Stomach (tissue), 8 donors: ENCODE measurements at regions not wholly inside any gene's neighbourhood (a gene's known extent, or its start where the extent isn't known, plus 50 kb on each side); places are given as distances from the start of the nearest gene placed in this dataset.
"Not testable (repeated sequence)": the region's sequence is repeated elsewhere in the genome, so short reads cannot be mapped to it uniquely, and the experiment has no call there.

Experiments
- DNase-seq, 2 donors: peaks; one replicate each; pipeline versions ENCODE4 v3.0.0 to v3.0.0-alpha.2; 2013 to 2019
- H3K27ac ChIP-seq, 5 donors: fragments of 200-600 bp in 4 of 5; sonication (generic) in 4 of 5; one replicate each; pipeline ENCODE4 v1.5.1; 2013 to 2019; ENCODE audit warnings: mild to moderate bottlenecking in 1 of 5, moderate library complexity in 1 of 5
- H3K27me3 ChIP-seq, 3 donors: fragments of 200-600 bp; sonication (generic); one replicate each; pipeline ENCODE4 v1.5.1; 2017 to 2019; ENCODE audit warnings: mixed run types in 1 of 3
- H3K36me3 ChIP-seq, 4 donors: fragments of 200-600 bp; sonication (generic); 1 replicate in 3 of 4; 2 replicates in 1 of 4; pipeline ENCODE4 v1.5.1; 2016 to 2019
- H3K4me1 ChIP-seq, 4 donors: fragments of 200-600 bp; sonication (generic); one replicate each; pipeline ENCODE4 v1.5.1; 2016 to 2019
- H3K4me3 ChIP-seq, 4 donors: fragments of 200-600 bp; sonication (generic) in 3 of 4; one replicate each; pipeline ENCODE4 v1.5.1; 2016 to 2019; ENCODE audit warnings: mild to moderate bottlenecking in 1 of 4
- H3K9me3 ChIP-seq, 4 donors: fragments of 200-600 bp; sonication (generic); one replicate each; pipeline ENCODE4 v1.5.1; 2016 to 2019
- CTCF ChIP-seq, 7 experiments: fragments of 450-650 bp in 4 of 7; fragments of 200-600 bp in 3 of 7; sonication (generic) in 3 of 7; IDR thresholded peaks; one replicate each; pipeline ENCODE4 v1.5.1; 2016 to 2019; ENCODE audit warnings: antibody characterized with exemption in 7 of 7, control low read depth in 2 of 7, mild to moderate bottlenecking in 1 of 7
- EP300 ChIP-seq: sonication (generic); formaldehyde crosslinking; IDR thresholded peaks from one replicate; pipeline ENCODE4 v1.6.1; 2017; ENCODE audit warnings: antibody characterized with exemption
- POLR2A ChIP-seq, 4 donors: fragments of 450-650 bp; IDR thresholded peaks; one replicate each; pipeline ENCODE4 v1.6.1; 2016; ENCODE audit warnings: antibody characterized with exemption in 4 of 4, control low read depth in 2 of 4, mild to moderate bottlenecking in 1 of 4, moderate library complexity in 1 of 4
- POLR2AphosphoS5 ChIP-seq, 3 donors: sonication (generic); formaldehyde crosslinking; IDR thresholded peaks; one replicate each; pipeline ENCODE4 v1.6.1; 2016; ENCODE audit warnings: antibody characterized with exemption in 3 of 3
- WGBS, 5 donors: extraction: QIAGEN DNeasy Blood & Tissue Kit in 3 of 5; methylation state at CpG; one replicate each; pipeline versions ENCODE4 v1.1.5 to v1.1.7; 2013 to 2018; 5-methylcytosine and 5-hydroxymethylcytosine counted together
- intact Hi-C: fragments of 100-400 bp; cut with DNase I; formaldehyde crosslinking; loops from one replicate; pipeline ENCODE4 v1.15.1; 2023; ENCODE audit warnings: low total_unique reads
- donor health status: healthy with polysubstance abuse.
- donor health status: Bipolar disorder and iron deficiency.
- donor health status: healthy.

GRCh38 chrX:30008031-30008430 is 207.3 kb upstream of the MAGEB2 start:
- intact Hi-C loops, result no loop called here
- no peak for DNase-seq
- H3K4me3 ChIP-seq, result no peak overlapping the region
- no peak overlapping the region for H3K27ac ChIP-seq
- no peaks in the 10 kb centered on the region for H3K27me3 ChIP-seq
- H3K4me1 ChIP-seq, result no peaks in the 10 kb centered on the region
- H3K36me3 ChIP-seq, result no peaks in the 10 kb centered on the region
- peaks cover 0 to 4% (median 0%) of the 10 kb centered on the region in 4 donors for H3K9me3 ChIP-seq
- TF ChIP-seq POLR2AphosphoS5 (IDR thresholded peaks at IDR 0.05) (no peak), POLR2A (IDR thresholded peaks at IDR 0.05) (no peak), EP300 (no peak), CTCF (IDR thresholded peaks at IDR 0.05) (no peak)
- 51 to 90% (median 61%) methylated on average over 2 of the region's 2 CpGs for WGBS, 5 donors

GRCh38 chrX:30010471-30010870 is 204.9 kb upstream of the MAGEB2 start:
- no peak for DNase-seq
- no peak overlapping the region for H3K4me3 ChIP-seq
- peaks cover 0 to 4% (median 0%) of the 10 kb centered on the region in 4 donors for H3K9me3 ChIP-seq
- intact Hi-C loops, result no loop called here
- no peaks in the 10 kb centered on the region for H3K27me3 ChIP-seq
- H3K27ac ChIP-seq, result no peak overlapping the region
- TF ChIP-seq POLR2AphosphoS5 (IDR thresholded peaks at IDR 0.05), result no peak
- H3K4me1 ChIP-seq, result no peaks in the 10 kb centered on the region
- no peaks in the 10 kb centered on the region for H3K36me3 ChIP-seq
- WGBS, 5 donors, result 56 to 83% (median 68%) methylated on average over 3 of the region's 3 CpGs

GRCh38 chrX:30015440-30015839 is 199.9 kb upstream of the MAGEB2 start:
- no peak for TF ChIP-seq POLR2A (IDR thresholded peaks at IDR 0.05)
- TF ChIP-seq EP300, result no peak
- no peak for TF ChIP-seq POLR2AphosphoS5 (IDR thresholded peaks at IDR 0.05)
- no peak for TF ChIP-seq CTCF (IDR thresholded peaks at IDR 0.05)
- peaks cover 0 to 4% (median 0%) of the 10 kb centered on the region in 4 donors for H3K9me3 ChIP-seq
- no peak overlapping the region for H3K27ac ChIP-seq
- intact Hi-C loops, result no loop called here
- 80 to 87% (median 84%) methylated on average over 3 of the region's 3 CpGs for WGBS, 5 donors
- H3K36me3 ChIP-seq, result no peaks in the 10 kb centered on the region
- H3K4me3 ChIP-seq, result no peak overlapping the region
- DNase-seq, result no peak
- H3K4me1 ChIP-seq, result no peaks in the 10 kb centered on the region
- no peaks in the 10 kb centered on the region for H3K27me3 ChIP-seq

GRCh38 chrX:30027636-30028035 is 187.7 kb upstream of the MAGEB2 start:
- intact Hi-C loops, result no loop called here
- Histone ChIP-seq H3K36me3 (no peaks in the 10 kb centered on the region), H3K4me3 (no peak overlapping the region), H3K27ac (no peak overlapping the region), H3K9me3 (no peaks in the 10 kb centered on the region), H3K27me3 (no peaks in the 10 kb centered on the region), H3K4me1 (no peaks in the 10 kb centered on the region)
- no peak for TF ChIP-seq POLR2A (IDR thresholded peaks at IDR 0.05)
- DNase-seq, result no peak
- WGBS, 5 donors, result 24 to 66% (median 45%) methylated on average over 2 of the region's 2 CpGs

GRCh38 chrX:30036406-30036805 is 179.0 kb upstream of the MAGEB2 start:
- H3K4me3 ChIP-seq, H3K27me3 ChIP-seq, DNase-seq, H3K36me3 ChIP-seq, H3K27ac ChIP-seq, intact Hi-C loops, H3K9me3 ChIP-seq, H3K4me1 ChIP-seq: not testable (repeated sequence)
- 63 to 73% (median 71%) methylated on average over 4 of the region's 4 CpGs for WGBS, 5 donors

GRCh38 chrX:30039768-30040167 is 175.6 kb upstream of the MAGEB2 start:
- Histone ChIP-seq H3K27me3 (no peaks in the 10 kb centered on the region), H3K4me1 (no peaks in the 10 kb centered on the region), H3K4me3 (no peak overlapping the region), H3K27ac (no peak overlapping the region), H3K9me3 (peaks cover 0 to 4% (median 2%) of the 10 kb centered on the region in 4 donors), H3K36me3 (no peaks in the 10 kb centered on the region)
- intact Hi-C loops, result no loop called here
- 63 to 86% (median 69%) methylated on average over 2 of the region's 2 CpGs for WGBS, 5 donors
- no peak for TF ChIP-seq POLR2AphosphoS5 (IDR thresholded peaks at IDR 0.05)
- no peak for TF ChIP-seq POLR2A (IDR thresholded peaks at IDR 0.05)
- no peak for TF ChIP-seq EP300
- TF ChIP-seq CTCF (IDR thresholded peaks at IDR 0.05), result no peak
- DNase-seq, result no peak
